A549 (cell line): ENCODE measurements at regions not wholly inside any gene's neighbourhood (a gene's known extent, or its start where the extent isn't known, plus 50 kb on each side); places are given as distances from the start of the nearest gene placed in this dataset.

ENCODE experiments used
- BHLHE40 ChIP-seq: IDR thresholded peaks from 2 replicates; pipeline ENCODE4 v1.6.1; 2012; ENCODE audit warnings: low read depth, low read length, inconsistent platforms
- CBX8 ChIP-seq: fragments of 200-600 bp; sonication (generic); IDR thresholded peaks from 2 replicates; pipeline ENCODE4 v1.6.1; 2016
- HDAC2 ChIP-seq: fragments of 200-600 bp; sonication (generic); IDR thresholded peaks from 2 replicates; pipeline ENCODE4 v1.6.1; 2016
- JUNB ChIP-seq: fragments of >200 bp; sonication (Bioruptor Twin); formaldehyde crosslinking; IDR thresholded peaks from 2 replicates; pipeline ENCODE4 v1.6.1; 2016
- MYC ChIP-seq: IDR thresholded peaks from 2 replicates; pipeline ENCODE4 v1.6.1; 2012; ENCODE audit warnings: mild to moderate bottlenecking, inconsistent platforms, low read length, improper control_type of control experiment, borderline replicate concordance
- NFE2L2 ChIP-seq: fragments of 150-350 bp; conservative IDR thresholded peaks from 2 replicates; pipeline ENCODE4 v1.6.1; 2014; ENCODE audit warnings: low read length
- RAD21 ChIP-seq, 2 experiments: fragments of >200 bp in 1 of 2; sonication (Bioruptor Twin) in 1 of 2; formaldehyde crosslinking in 1 of 2; IDR thresholded peaks in 1 of 2; conservative IDR thresholded peaks in 1 of 2; 2 replicates in 1 of 2; 3 replicates in 1 of 2; pipeline ENCODE4 v1.6.1; 2012 to 2018; ENCODE audit warnings: inconsistent platforms in 1 of 2
- RNF2 ChIP-seq: fragments of 200-600 bp; sonication (generic); IDR thresholded peaks from 2 replicates; pipeline ENCODE4 v1.6.1; 2016; ENCODE audit warnings: low read depth, mild to moderate bottlenecking, antibody characterized with exemption, moderate library complexity, borderline replicate concordance
- SMC3 ChIP-seq: fragments of >200 bp; sonication (Bioruptor Twin); formaldehyde crosslinking; IDR thresholded peaks from 3 replicates; pipeline ENCODE4 v1.6.1; 2018; ENCODE audit warnings: inconsistent platforms
- TF ChIP-seq, protein P1 (sequence below): IDR thresholded peaks from 2 replicates; pipeline ENCODE4 v1.6.1; 2012
- TF ChIP-seq, protein P2 (sequence below): fragments of >200 bp; sonication (Bioruptor Twin); formaldehyde crosslinking; IDR thresholded peaks from 3 replicates; pipeline ENCODE4 v1.5.1; 2016
- TF ChIP-seq, protein P3 (sequence below): fragments of 250-450 bp; sonication (Bioruptor Pico); IDR thresholded peaks from 2 replicates; pipeline ENCODE4 v1.5.0; 2021; ENCODE audit warnings: mild to moderate bottlenecking, moderate library complexity, borderline replicate concordance

DNA sequence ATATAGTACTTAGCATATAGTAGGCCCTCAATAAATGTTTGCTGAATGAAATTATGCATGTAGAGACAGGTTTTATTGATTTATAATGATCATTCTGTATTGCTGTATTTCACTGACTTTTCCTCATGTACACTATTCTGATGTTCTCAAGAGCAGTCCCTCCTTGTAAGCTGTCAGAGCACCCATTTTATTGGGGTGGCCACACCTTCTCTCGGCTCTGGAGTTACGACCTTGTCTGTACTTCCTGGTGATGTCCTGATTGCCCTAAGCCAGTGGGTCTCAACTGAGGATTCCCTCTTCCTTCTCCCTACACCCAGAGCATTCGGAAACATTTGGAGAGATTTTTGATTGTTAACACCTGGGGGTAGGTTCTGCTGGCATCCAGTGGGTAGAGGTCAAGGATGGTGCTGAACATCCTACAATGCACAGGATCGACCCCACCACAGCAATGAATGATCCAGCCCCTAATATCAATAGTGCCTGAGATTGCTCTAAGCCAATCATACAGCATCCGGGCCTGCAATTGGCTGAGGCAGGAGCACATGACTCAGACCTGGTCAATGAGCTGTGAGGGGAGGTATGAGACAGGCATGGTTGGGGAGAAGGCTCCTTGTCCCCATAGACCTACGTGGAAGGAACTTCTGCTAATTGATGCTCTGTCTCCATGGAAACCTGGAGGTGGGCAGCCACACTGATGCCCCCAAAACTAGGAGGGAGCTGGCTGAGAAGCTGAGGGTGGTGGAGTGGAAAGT lies 58.8 kb downstream of the CLDN34 start:
- TF ChIP-seq NFE2L2 (no peak), HDAC2 (no peak), MYC (no peak), SMC3 (no peak), RNF2 (no peak), BHLHE40 (no peak), RAD21 (conservative IDR thresholded peaks at IDR 0.05 in 1 of 2, IDR thresholded peaks at IDR 0.05 in 1 of 2) (no peak), JUNB (no peak), CBX8 (no peak)
- TF ChIP-seq, protein P1, sequence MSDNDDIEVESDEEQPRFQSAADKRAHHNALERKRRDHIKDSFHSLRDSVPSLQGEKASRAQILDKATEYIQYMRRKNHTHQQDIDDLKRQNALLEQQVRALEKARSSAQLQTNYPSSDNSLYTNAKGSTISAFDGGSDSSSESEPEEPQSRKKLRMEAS, result no peak
- TF ChIP-seq, protein P2, sequence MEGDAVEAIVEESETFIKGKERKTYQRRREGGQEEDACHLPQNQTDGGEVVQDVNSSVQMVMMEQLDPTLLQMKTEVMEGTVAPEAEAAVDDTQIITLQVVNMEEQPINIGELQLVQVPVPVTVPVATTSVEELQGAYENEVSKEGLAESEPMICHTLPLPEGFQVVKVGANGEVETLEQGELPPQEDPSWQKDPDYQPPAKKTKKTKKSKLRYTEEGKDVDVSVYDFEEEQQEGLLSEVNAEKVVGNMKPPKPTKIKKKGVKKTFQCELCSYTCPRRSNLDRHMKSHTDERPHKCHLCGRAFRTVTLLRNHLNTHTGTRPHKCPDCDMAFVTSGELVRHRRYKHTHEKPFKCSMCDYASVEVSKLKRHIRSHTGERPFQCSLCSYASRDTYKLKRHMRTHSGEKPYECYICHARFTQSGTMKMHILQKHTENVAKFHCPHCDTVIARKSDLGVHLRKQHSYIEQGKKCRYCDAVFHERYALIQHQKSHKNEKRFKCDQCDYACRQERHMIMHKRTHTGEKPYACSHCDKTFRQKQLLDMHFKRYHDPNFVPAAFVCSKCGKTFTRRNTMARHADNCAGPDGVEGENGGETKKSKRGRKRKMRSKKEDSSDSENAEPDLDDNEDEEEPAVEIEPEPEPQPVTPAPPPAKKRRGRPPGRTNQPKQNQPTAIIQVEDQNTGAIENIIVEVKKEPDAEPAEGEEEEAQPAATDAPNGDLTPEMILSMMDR, result no peak
- TF ChIP-seq, protein P3, sequence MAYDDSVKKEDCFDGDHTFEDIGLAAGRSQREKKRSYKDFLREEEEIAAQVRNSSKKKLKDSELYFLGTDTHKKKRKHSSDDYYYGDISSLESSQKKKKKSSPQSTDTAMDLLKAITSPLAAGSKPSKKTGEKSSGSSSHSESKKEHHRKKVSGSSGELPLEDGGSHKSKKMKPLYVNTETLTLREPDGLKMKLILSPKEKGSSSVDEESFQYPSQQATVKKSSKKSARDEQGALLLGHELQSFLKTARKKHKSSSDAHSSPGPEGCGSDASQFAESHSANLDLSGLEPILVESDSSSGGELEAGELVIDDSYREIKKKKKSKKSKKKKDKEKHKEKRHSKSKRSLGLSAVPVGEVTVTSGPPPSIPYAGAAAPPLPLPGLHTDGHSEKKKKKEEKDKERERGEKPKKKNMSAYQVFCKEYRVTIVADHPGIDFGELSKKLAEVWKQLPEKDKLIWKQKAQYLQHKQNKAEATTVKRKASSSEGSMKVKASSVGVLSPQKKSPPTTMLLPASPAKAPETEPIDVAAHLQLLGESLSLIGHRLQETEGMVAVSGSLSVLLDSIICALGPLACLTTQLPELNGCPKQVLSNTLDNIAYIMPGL (CRISPR knock-in tag), result no peak
